DND-41 (cell line): ENCODE measurements at regions not wholly inside any gene's neighbourhood (a gene's known extent, or its start where the extent isn't known, plus 50 kb on each side); places are given as distances from the start of the nearest gene placed in this dataset.

Experiments used
- CTCF ChIP-seq: IDR thresholded peaks from 2 replicates; pipeline ENCODE4 v1.5.1; 2012; ENCODE audit warnings: borderline replicate concordance, low read length, moderate library complexity, mild to moderate bottlenecking; ENCODE audit not compliant: poor library complexity, severe bottlenecking; ENCODE audit errors: extremely low read depth
- EZH2 ChIP-seq: IDR thresholded peaks from 3 replicates; pipeline ENCODE4 v1.6.1; 2012; ENCODE audit warnings: borderline replicate concordance, low read depth, mild to moderate bottlenecking, moderate library complexity, low read length, inconsistent platforms; ENCODE audit not compliant: severe bottlenecking

- TF ChIP-seq EZH2 (no peak), CTCF (no peak)
Measured at GRCh38 chr4:117210551-117210950, 125.2 kb upstream of the TRAM1L1 start.
